Skeletal muscle satellite cell (primary cell): ENCODE measurements at regions not wholly inside any gene's neighbourhood (a gene's known extent, or its start where the extent isn't known, plus 50 kb on each side); places are given as distances from the start of the nearest gene placed in this dataset.
"Not testable (repeated sequence)": the region's sequence is repeated elsewhere in the genome, so short reads cannot be mapped to it uniquely, and the experiment has no call there.

Source experiments
- H3K27me3 ChIP-seq: 2 replicates; pipeline ENCODE4 v1.7.0; 2013; ENCODE audit warnings: low read length; ENCODE audit not compliant: control insufficient read depth, insufficient read depth
- H3K36me3 ChIP-seq: 2 replicates; pipeline ENCODE4 v1.7.0; 2013; ENCODE audit warnings: mild to moderate bottlenecking, control low read depth, low read length; ENCODE audit not compliant: insufficient read depth
- H3K4me1 ChIP-seq: 2 replicates; pipeline ENCODE4 v1.7.0; 2013; ENCODE audit warnings: low read length; ENCODE audit not compliant: control insufficient read depth, insufficient read depth
- H3K4me2 ChIP-seq: 2 replicates; pipeline ENCODE4 v1.7.0; 2013; ENCODE audit warnings: mild to moderate bottlenecking, low read length
- H3K4me3 ChIP-seq: 2 replicates; pipeline ENCODE4 v1.7.0; 2013; ENCODE audit warnings: low read length
- H3K9ac ChIP-seq: 2 replicates; pipeline ENCODE4 v1.7.0; 2013; ENCODE audit warnings: mild to moderate bottlenecking, low read depth, low read length, moderate library complexity
- H3K9me3 ChIP-seq: replicated peaks from 2 replicates; pipeline ENCODE4 v1.7.0; 2013; ENCODE audit warnings: mild to moderate bottlenecking, control low read depth, low read length

- H3K4me1 ChIP-seq = no peaks in the 10 kb centered on the region
- H3K4me3 ChIP-seq = no peak overlapping the region
- no peak overlapping the region for H3K9ac ChIP-seq
- no peak overlapping the region for H3K4me2 ChIP-seq
- no peaks in the 10 kb centered on the region for H3K36me3 ChIP-seq
- H3K9me3 ChIP-seq = no peaks in the 10 kb centered on the region
- H3K27me3 ChIP-seq = no peaks in the 10 kb centered on the region
These were observed 138.8 kb downstream of the DNAJB6 start for GRCh38 chr7:157475601-157476000.

- no peaks in the 10 kb centered on the region for H3K36me3 ChIP-seq
- H3K4me1 ChIP-seq = no peaks in the 10 kb centered on the region
- no peaks in the 10 kb centered on the region for H3K9me3 ChIP-seq
- no peaks in the 10 kb centered on the region for H3K27me3 ChIP-seq
- H3K9ac ChIP-seq = no peak overlapping the region
- H3K4me3 ChIP-seq = no peak overlapping the region
- no peak overlapping the region for H3K4me2 ChIP-seq
These were observed 139.4 kb downstream of the DNAJB6 start for GRCh38 chr7:157476201-157476600.

GRCh38 chr7:157476654-157477549 lies 140.1 kb downstream of the DNAJB6 start:
- H3K27me3 ChIP-seq = no peaks in the 10 kb centered on the region
- no peak overlapping the region for H3K4me2 ChIP-seq
- no peak overlapping the region for H3K4me3 ChIP-seq
- no peak overlapping the region for H3K9ac ChIP-seq
- H3K4me1 ChIP-seq = no peaks in the 10 kb centered on the region
- H3K9me3 ChIP-seq = no peaks in the 10 kb centered on the region
- H3K36me3 ChIP-seq = no peaks in the 10 kb centered on the region

DNA sequence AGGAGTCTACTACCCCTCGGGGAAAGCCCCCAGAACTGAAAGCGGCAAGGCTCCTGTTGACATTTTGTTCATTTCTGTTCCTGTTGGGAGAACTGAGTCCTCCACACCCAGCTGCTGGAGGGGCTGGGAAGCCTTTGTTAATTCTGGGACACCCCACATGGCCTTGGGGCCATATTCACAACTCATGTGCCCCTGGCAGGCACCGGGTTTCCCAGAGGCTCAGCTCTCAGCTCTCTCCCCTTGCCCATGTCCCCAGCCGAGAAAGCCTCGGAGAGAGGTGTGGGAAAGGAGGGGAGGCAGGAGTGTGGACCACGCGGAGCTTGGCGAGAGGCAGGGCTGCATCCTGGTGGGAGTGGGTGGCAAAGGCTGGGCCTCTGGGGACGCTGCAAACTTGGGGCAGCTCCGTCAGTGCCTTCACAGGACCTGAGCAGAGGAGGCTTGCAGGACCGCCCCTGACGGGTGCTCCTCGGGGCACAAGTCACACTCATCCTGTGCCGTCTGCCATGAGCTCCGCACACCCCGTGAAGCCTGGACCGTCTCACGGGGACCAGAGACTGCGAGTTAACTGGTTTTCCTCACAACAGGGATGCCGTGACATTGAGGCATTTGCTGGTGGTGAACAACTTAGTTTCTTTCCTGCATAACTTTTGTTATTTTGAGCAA lies 140.9 kb downstream of the DNAJB6 start:
- no peaks in the 10 kb centered on the region for H3K9me3 ChIP-seq
- H3K9ac ChIP-seq = no peak overlapping the region
- no peak overlapping the region for H3K4me3 ChIP-seq

DNA sequence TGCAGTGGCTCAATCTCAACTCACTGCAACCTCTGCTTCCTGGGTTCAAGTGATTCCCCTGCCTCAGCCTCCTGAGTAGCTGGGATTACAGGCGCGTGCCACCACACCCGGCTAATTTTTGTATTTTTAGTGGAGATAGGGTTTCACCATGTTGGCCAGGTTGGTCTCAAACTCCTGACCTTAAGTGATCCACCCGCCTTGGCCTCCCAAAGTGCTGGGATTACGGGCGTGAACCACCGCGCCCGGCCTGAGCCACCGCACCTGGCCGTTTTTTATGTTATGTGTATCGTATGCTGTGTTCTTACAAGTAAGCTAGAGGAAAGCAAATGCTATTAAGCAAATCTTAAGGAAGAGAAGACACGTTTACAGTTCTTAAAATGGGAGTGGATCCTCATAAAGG lies 141.8 kb downstream of the DNAJB6 start:
- not testable (repeated sequence) for H3K4me2 ChIP-seq, H3K27me3 ChIP-seq, H3K4me3 ChIP-seq, H3K4me1 ChIP-seq, H3K36me3 ChIP-seq, H3K9me3 ChIP-seq, H3K9ac ChIP-seq

More for the DNA sequence above, 140.9 kb downstream of the DNAJB6 start:
- no peaks in the 10 kb centered on the region for H3K27me3 ChIP-seq
- H3K4me2 ChIP-seq = peak overlapping the region; percentile 15
- H3K36me3 ChIP-seq = no peaks in the 10 kb centered on the region
- no peaks in the 10 kb centered on the region for H3K4me1 ChIP-seq

DNA sequence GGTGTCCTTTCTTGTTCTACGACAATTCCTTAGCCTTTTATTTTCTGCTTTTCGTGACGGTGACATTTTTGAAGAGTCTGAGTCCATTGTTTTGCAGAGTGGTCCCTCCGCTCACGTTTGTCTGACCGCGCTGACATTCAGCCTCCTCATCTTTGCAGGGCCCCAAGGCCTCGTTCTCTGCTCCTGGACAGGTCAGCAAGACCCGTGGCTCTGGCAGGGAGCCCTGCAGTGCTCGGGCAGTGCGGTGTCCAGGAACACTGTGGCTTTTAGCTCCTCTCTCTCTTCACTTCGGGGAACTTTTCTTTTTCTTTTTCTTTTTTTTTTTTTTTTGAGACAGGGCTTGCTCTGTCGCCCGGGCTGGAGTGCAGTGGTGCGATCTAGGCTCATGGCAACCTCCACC lies 142.5 kb downstream of the DNAJB6 start:
- Histone ChIP-seq H3K9ac (no peak overlapping the region), H3K4me1 (no peaks in the 10 kb centered on the region), H3K36me3 (no peaks in the 10 kb centered on the region), H3K27me3 (no peaks in the 10 kb centered on the region), H3K4me3 (no peak overlapping the region), H3K4me2 (no peak overlapping the region), H3K9me3 (peaks cover under 1% of the 10 kb centered on the region)

GRCh38 chr7:157480371-157481050 lies 143.7 kb downstream of the DNAJB6 start:
- Histone ChIP-seq H3K9ac (no peak overlapping the region), H3K27me3 (no peaks in the 10 kb centered on the region), H3K9me3 (peaks cover 3% of the 10 kb centered on the region), H3K4me1 (no peaks in the 10 kb centered on the region), H3K4me3 (no peak overlapping the region), H3K4me2 (no peak overlapping the region), H3K36me3 (no peaks in the 10 kb centered on the region)

GRCh38 chr7:157481389-157481788 lies 144.6 kb downstream of the DNAJB6 start:
- Histone ChIP-seq H3K4me3 (no peak overlapping the region), H3K4me1 (no peaks in the 10 kb centered on the region), H3K9ac (no peak overlapping the region), H3K9me3 (peaks cover 3% of the 10 kb centered on the region), H3K36me3 (no peaks in the 10 kb centered on the region), H3K27me3 (no peaks in the 10 kb centered on the region), H3K4me2 (no peak overlapping the region)

DNA sequence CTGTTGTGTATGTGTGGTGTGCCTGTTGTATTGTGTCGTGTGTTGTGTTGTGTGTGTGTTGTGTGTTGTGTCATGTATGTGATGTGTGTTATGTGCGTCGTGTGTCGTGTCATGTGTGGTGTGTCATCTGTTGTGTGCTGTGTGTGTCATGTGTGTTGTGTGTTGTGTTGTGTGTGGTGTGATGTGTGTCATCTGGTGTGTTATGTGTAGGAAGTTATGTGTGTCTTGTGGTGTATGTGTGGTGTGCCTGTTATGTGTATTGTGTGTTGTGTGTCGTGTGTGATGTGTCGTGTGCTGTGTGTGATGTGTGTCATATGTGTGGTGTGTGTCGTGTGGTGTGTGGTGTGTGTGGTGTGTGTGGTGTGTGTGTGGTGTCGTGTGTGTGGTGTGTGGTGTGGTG lies 145.2 kb downstream of the DNAJB6 start:
- Histone ChIP-seq H3K36me3 (no peaks in the 10 kb centered on the region), H3K4me3 (no peak overlapping the region), H3K9me3 (peaks cover 3% of the 10 kb centered on the region), H3K9ac (no peak overlapping the region), H3K27me3 (no peaks in the 10 kb centered on the region), H3K4me2 (no peak overlapping the region), H3K4me1 (no peaks in the 10 kb centered on the region)

DNA sequence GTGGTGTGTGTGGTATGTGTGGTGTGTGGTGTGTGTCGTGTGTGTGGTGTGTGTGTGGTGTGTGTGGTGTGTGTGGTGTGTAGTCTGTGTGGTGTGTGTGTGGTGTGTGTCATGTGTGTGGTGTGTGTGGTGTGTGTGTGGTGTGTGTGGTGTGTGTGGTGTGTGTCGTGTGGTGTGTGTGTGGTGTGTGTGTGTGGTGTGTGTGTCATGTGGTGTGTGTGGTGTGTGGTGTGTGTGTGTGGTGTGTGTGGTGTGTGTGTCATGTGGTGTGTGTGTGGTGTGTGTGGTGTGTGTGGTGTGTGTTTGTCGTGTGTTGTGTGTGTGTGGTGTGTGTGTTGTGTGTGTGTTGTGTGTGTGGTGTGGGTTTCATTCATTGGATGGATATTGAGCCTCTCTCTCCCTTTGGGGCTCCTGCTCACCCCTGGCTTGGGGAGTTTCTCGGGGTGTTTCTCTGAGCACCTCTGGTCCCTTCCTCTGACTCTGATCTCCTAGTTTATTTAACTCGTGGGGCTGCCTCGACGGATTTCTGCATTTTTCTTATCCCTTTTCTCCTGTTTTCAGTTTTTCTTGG lies 145.8 kb downstream of the DNAJB6 start:
- H3K9ac ChIP-seq = no peak overlapping the region
- H3K4me2 ChIP-seq = no peak overlapping the region
- H3K4me3 ChIP-seq = no peak overlapping the region
- H3K9me3 ChIP-seq = peaks cover 3% of the 10 kb centered on the region
- H3K36me3 ChIP-seq = no peaks in the 10 kb centered on the region
- no peaks in the 10 kb centered on the region for H3K27me3 ChIP-seq
- no peaks in the 10 kb centered on the region for H3K4me1 ChIP-seq

- Histone ChIP-seq H3K27me3 (no peaks in the 10 kb centered on the region), H3K36me3 (no peaks in the 10 kb centered on the region), H3K9me3 (peaks cover 3% of the 10 kb centered on the region), H3K4me3 (no peak overlapping the region), H3K9ac (no peak overlapping the region), H3K4me2 (no peak overlapping the region), H3K4me1 (no peaks in the 10 kb centered on the region)
These were observed 146.7 kb downstream of the DNAJB6 start for GRCh38 chr7:157483515-157483914.
